Karpas-422 (cell line): ENCODE measurements at regions not wholly inside any gene's neighbourhood (a gene's known extent, or its start where the extent isn't known, plus 50 kb on each side); places are given as distances from the start of the nearest gene placed in this dataset.

ENCODE experiments used
- DNase-seq: peaks from one replicate; pipeline ENCODE4 v3.0.0-alpha.2; 2015
- H2AFZ ChIP-seq: fragments of 200-600 bp; sonication (generic); 2 replicates; pipeline ENCODE4 v1.6.1; 2014; ENCODE audit warnings: antibody characterized with exemption, low read length, mixed read lengths
- H3K27ac ChIP-seq: fragments of 200-600 bp; sonication (generic); 2 replicates; pipeline ENCODE4 v1.5.1; 2014; ENCODE audit warnings: mild to moderate bottlenecking, low read length, moderate library complexity
- H3K27me3 ChIP-seq: fragments of 200-600 bp; sonication (generic); 2 replicates; pipeline ENCODE4 v1.6.1; 2014; ENCODE audit warnings: low read length, mixed read lengths
- H3K36me3 ChIP-seq: fragments of 200-600 bp; sonication (generic); 2 replicates; pipeline ENCODE4 v1.6.1; 2014; ENCODE audit warnings: low read length, mixed read lengths; ENCODE audit not compliant: insufficient read depth
- H3K4me1 ChIP-seq: fragments of 200-600 bp; sonication (generic); 2 replicates; pipeline ENCODE4 v1.6.1; 2014; ENCODE audit warnings: mild to moderate bottlenecking, low read length, mixed read lengths
- H3K4me2 ChIP-seq: fragments of 200-600 bp; sonication (generic); 2 replicates; pipeline ENCODE4 v1.6.1; 2014; ENCODE audit warnings: low read length, low read depth, mild to moderate bottlenecking; ENCODE audit not compliant: poor library complexity, severe bottlenecking
- H3K4me3 ChIP-seq: fragments of 200-600 bp; sonication (generic); 2 replicates; pipeline ENCODE4 v1.5.1; 2014; ENCODE audit warnings: mild to moderate bottlenecking, antibody characterized with exemption, low read length, mixed read lengths
- H3K79me2 ChIP-seq: fragments of 200-600 bp; sonication (generic); 2 replicates; pipeline ENCODE4 v1.6.1; 2014; ENCODE audit warnings: mild to moderate bottlenecking, low read length, mixed read lengths
- H3K9ac ChIP-seq: fragments of 200-600 bp; sonication (generic); 2 replicates; pipeline ENCODE4 v1.6.0; 2014; ENCODE audit warnings: low read length
- H3K9me2 ChIP-seq: fragments of 200-600 bp; sonication (generic), shearing (Covaris generic); replicated peaks from 2 replicates; pipeline ENCODE4 v1.6.0; 2014; ENCODE audit warnings: mild to moderate bottlenecking, low read length, moderate library complexity; ENCODE audit not compliant: insufficient read depth
- H3K9me3 ChIP-seq: fragments of 300-700, 200-600 bp; sonication (generic); 2 replicates; pipeline ENCODE4 v1.6.1; 2014; ENCODE audit warnings: low read length, mixed read lengths
- H4K20me1 ChIP-seq: fragments of 200-600 bp; sonication (generic); 2 replicates; pipeline ENCODE4 v1.6.1; 2014; ENCODE audit warnings: mild to moderate bottlenecking, antibody characterized with exemption, low read length, low read depth; ENCODE audit not compliant: insufficient read depth

DNA sequence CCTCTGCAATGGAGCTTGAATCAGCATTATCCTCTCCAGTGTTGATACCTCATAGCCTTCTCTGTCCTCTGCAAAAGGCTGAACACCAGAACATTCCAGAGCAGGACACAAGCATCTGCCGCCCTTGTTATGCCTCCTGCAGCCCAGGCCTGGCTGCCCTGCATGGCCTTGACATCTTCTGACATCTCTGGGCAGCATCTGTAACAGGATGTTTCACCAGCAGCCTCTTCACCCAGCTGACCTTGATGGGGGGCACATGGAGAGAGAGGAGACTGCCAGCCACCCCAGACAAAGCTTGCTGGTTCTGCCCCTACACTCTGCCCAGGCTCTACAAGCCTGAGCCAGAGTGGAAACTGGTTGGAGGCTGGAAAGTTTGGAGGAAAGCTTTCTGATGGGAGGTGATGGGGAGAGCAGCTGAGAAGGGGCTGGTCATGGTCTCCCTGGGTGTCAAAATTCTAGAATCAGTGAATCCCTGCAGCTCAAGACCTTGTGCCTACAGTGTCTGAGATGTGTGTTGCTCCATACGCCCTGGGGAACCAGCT lies 145.1 kb downstream of the MRPL14 start:
- Histone ChIP-seq H3K4me1 (no peaks in the 10 kb centered on the region), H3K9me3 (no peaks in the 10 kb centered on the region), H3K9ac (no peak overlapping the region), H3K4me2 (no peak overlapping the region), H3K9me2 (no peaks in the 10 kb centered on the region), H2AFZ (no peak overlapping the region), H3K79me2 (no peaks in the 10 kb centered on the region), H4K20me1 (no peaks in the 10 kb centered on the region), H3K4me3 (no peak overlapping the region), H3K36me3 (no peaks in the 10 kb centered on the region), H3K27me3 (no peaks in the 10 kb centered on the region), H3K27ac (no peak overlapping the region)
- DNase-seq = no peak

DNA sequence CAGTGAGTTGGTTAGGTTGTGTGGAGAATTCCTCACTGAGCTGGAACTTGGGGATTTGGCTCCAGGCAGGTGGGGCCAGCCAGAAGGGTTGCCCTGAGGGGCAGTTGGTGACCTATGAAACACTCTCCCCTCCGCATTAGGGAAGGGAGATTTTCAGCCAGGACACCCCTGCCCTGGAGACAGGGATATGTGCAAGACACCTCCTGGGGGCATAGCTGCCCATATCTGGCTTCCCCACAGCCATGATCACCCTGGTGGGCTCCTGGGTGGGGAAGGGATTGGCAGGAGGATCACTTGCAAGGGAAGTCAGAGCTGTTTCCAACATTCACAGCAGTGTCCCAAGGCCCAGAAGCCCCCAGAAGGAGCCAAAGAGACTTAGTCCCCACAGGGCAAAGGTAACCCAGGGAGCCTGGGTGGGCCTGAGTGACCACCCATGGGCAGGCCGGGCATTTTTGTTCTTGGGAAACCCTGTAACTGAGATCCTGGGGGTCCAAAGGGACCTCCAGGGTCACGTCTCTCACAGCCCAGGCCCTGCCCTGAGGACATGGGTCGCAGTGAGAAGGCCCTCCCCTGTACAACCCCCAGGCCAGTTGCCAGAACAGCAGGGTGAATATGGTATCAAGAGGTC lies 145.8 kb downstream of the MRPL14 start:
- Histone ChIP-seq H3K9me2 (no peaks in the 10 kb centered on the region), H3K9ac (no peak overlapping the region), H3K79me2 (no peaks in the 10 kb centered on the region), H3K4me3 (no peak overlapping the region), H3K9me3 (no peaks in the 10 kb centered on the region), H3K36me3 (no peaks in the 10 kb centered on the region), H3K4me1 (no peaks in the 10 kb centered on the region), H3K27me3 (no peaks in the 10 kb centered on the region), H2AFZ (no peak overlapping the region), H3K4me2 (no peak overlapping the region), H3K27ac (no peak overlapping the region), H4K20me1 (no peaks in the 10 kb centered on the region)
- DNase-seq = no peak

DNA sequence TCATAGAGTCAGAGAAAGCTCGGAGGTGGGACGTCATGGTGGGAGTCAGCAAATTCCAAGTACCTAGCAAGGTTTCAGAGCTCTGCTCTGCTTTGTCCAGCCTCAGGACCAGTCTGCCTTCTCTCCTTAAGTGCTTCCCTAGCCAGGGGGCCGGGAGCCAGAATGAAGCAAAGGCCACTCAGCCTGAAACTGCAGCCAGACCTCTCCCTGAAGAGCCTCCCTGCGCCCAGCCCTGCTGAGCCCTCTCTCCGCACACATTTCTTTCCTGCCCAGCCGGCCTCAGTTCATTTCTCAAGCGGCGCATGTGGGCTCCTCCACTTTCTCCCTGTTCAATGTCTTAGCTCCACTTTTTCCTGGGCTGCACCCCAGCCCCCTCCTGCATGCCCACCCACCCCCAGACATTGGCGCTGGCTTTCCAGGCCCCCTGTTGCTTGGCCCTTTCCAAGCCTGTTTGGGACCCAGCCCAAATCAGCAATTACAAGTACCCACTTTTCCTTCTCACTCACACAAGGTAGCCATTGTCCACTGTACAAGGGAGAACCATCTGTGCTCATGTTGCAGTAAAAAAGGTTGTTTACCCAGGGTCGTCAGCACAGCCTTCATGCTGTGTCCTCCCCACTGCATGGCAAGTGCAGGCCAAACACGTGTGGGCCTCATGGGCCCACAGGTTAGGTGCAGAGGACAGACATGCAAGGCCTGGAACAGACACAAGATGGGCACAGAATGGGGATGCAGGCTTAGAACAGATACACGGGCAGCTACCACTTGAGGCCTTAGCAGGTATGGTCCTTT lies 147.1 kb downstream of the MRPL14 start:
- H3K79me2 ChIP-seq = no peaks in the 10 kb centered on the region
- H3K4me1 ChIP-seq = no peaks in the 10 kb centered on the region
- H3K9me2 ChIP-seq = no peaks in the 10 kb centered on the region
- no peaks in the 10 kb centered on the region for H4K20me1 ChIP-seq
- H3K27ac ChIP-seq = no peak overlapping the region
- no peak overlapping the region for H3K9ac ChIP-seq
- H2AFZ ChIP-seq = no peak overlapping the region
- H3K27me3 ChIP-seq = no peaks in the 10 kb centered on the region
- H3K4me2 ChIP-seq = no peak overlapping the region
- H3K36me3 ChIP-seq = no peaks in the 10 kb centered on the region
- no peaks in the 10 kb centered on the region for H3K9me3 ChIP-seq
- no peak overlapping the region for H3K4me3 ChIP-seq
- no peak for DNase-seq

DNA sequence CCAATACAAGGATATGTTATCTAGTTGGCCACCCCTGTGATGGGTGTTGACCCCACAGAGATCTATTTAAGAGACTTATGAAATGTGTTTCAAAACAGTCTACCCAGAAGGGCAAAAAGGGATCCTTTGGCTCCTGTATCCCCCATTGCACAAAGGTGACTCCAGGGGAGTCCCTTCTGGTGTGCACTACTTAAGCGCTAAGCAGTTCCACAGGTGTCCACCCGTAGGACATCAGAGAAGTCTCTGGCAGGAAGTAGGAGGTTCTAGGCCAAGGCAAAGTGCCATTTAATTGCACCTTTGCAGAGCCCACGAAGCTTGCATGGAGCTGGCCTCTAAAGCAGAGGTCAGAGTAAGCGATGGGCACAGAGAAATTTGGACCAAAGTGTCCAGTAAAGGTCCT lies 147.7 kb downstream of the MRPL14 start:
- no peaks in the 10 kb centered on the region for H4K20me1 ChIP-seq

DNA sequence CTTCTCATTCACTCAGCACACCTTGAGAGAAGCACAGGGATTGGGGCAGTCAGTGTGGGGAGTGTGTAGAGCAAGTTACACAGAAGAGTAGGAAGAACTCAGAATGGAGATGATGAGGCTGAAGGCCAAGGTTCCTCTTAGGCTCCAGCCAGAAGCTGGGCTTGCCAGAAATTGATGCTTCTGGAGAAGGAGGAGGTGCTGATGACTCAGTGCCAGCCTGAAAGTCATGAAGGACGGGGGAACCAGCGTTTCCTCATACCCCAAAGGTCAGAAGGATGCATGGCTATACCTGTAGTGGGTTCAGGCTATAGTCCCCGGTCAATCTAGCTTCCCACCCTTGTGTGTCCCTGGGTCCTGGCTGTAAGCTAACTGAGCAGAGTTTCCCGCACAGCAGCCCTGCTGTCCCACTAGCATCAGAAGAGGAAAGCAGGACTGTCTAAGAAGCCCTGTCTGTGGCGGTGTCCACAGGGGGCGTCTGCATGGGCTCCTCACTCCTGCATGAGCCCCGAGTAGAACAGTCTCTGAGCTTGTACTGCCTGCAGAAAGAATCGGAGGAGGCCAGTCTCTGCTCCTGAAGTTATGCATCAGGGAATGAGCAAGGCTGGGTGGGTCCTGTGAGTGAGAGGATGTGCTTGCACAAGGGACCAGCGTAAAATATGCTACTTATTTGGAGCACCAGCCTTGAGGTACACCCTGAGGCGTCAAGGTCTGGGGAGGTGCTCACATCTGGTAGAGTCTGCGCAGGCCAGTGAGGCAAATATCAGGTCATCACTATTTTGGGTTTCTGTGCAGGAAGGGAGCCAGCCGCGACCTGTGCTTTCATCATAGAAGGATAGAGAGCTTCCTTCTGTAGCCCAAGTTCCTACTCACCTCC lies 148.5 kb downstream of the MRPL14 start:
- Histone ChIP-seq H3K79me2 (no peaks in the 10 kb centered on the region), H3K9ac (no peak overlapping the region), H3K27ac (no peak overlapping the region), H2AFZ (no peak overlapping the region), H3K9me3 (no peaks in the 10 kb centered on the region), H3K27me3 (no peaks in the 10 kb centered on the region), H3K36me3 (no peaks in the 10 kb centered on the region), H3K4me1 (no peaks in the 10 kb centered on the region), H3K9me2 (no peaks in the 10 kb centered on the region), H3K4me2 (no peak overlapping the region), H4K20me1 (no peaks in the 10 kb centered on the region), H3K4me3 (no peak overlapping the region)
- no peak for DNase-seq

More for the DNA sequence above, 147.7 kb downstream of the MRPL14 start:
- H3K79me2 ChIP-seq = no peaks in the 10 kb centered on the region
- H3K9me3 ChIP-seq = no peaks in the 10 kb centered on the region
- DNase-seq = no peak
- no peak overlapping the region for H2AFZ ChIP-seq
- no peaks in the 10 kb centered on the region for H3K4me1 ChIP-seq
- no peak overlapping the region for H3K27ac ChIP-seq
- H3K9ac ChIP-seq = no peak overlapping the region
- H3K4me3 ChIP-seq = no peak overlapping the region
- H3K27me3 ChIP-seq = no peaks in the 10 kb centered on the region
- H3K36me3 ChIP-seq = no peaks in the 10 kb centered on the region
- no peaks in the 10 kb centered on the region for H3K9me2 ChIP-seq
- no peak overlapping the region for H3K4me2 ChIP-seq

DNA sequence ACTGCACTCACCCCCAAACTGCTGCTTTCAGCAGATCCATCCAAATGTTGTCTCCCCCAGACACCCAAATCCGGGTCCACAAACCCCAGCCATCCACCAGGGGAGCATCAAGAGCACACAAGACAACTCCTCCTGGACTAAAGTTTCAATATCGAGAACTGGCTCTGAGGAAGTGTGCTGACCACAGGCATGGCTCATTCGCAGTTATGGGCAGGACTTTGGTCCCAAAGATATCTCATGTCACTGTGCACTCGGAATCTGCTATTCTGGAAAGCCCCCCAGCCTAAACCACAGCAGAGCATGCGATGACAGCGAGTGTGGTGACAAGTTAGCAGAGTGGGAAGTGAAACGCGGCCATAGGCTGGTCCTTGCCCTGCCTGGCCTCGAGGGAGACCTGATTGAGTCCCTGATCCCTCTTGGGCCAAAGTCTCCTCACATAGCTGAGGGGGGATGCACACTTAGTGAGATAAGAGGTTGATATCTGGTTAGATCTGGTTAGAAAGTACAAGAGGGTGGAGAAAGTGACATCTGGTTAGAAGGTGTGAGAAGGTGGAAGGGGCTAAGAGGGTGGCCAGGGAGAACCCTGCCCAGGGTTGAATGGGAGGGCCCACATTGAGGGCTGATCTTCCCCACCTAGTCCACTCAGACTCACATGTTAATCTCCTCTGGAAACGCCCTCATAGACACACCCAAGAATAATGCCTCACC lies 149.7 kb downstream of the MRPL14 start:
- H3K4me3 ChIP-seq = no peak overlapping the region

DNA sequence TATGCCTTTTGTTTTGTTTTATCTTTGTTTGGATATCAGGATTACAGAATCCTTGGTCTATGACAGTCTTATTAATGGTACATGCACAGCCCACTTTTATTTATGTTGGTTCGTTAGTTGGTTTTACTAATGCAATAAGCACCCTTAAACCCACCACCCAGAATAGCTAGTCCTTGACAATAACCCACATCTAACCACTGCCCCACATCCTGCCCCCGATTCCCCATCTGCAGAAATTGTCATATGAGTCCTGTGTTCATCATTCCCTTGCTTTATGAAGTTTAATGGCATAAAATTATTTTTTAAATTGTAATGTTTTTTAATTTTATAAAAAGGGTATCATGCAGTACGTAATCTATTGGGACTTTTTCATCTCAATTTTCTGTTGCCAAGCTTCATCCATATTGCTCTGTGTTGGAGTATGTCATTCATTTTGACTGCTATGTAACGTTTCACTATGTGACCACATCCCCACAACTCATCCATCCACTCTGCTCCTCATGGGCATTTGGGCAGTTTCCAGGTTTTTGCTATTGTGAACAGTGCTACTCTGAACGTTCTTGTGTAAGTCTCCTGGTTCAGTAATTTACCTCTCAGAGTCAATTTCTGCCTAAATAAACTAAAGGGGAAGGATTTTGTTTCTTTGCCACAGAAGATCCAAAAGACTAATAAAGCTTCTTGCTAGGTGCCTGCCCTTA lies 150.4 kb downstream of the MRPL14 start:
- Histone ChIP-seq H3K9me3 (no peaks in the 10 kb centered on the region), H3K9ac (no peak overlapping the region), H3K4me1 (no peaks in the 10 kb centered on the region), H3K9me2 (no peaks in the 10 kb centered on the region), H2AFZ (no peak overlapping the region), H4K20me1 (no peaks in the 10 kb centered on the region), H3K27ac (no peak overlapping the region), H3K4me2 (no peak overlapping the region), H3K36me3 (no peaks in the 10 kb centered on the region), H3K79me2 (no peaks in the 10 kb centered on the region), H3K4me3 (no peak overlapping the region), H3K27me3 (no peaks in the 10 kb centered on the region)
- no peak for DNase-seq

More for the DNA sequence above, 149.7 kb downstream of the MRPL14 start:
- Histone ChIP-seq H3K9me3 (no peaks in the 10 kb centered on the region), H3K4me2 (no peak overlapping the region), H3K79me2 (no peaks in the 10 kb centered on the region), H3K27me3 (no peaks in the 10 kb centered on the region), H3K9ac (no peak overlapping the region), H3K36me3 (no peaks in the 10 kb centered on the region), H2AFZ (no peak overlapping the region), H3K9me2 (no peaks in the 10 kb centered on the region), H3K27ac (no peak overlapping the region), H3K4me1 (no peaks in the 10 kb centered on the region), H4K20me1 (no peaks in the 10 kb centered on the region)
- DNase-seq = no peak
